ENCODE measurements at regions not wholly inside any gene's neighbourhood (a gene's known extent, or its start where the extent isn't known, plus 50 kb on each side); places are given as distances from the start of the nearest gene placed in this dataset.

- no peak for DNase-seq
These were observed 428.0 kb downstream of the FBXO15 start for GRCh38 chr18:73719611-73720010.

GRCh38 chr18:73717570-73717969 is 430.1 kb downstream of the FBXO15 start:
- no peak for DNase-seq

- DNase-seq = no peak
These were observed 432.4 kb downstream of the FBXO15 start for GRCh38 chr18:73715210-73715670.

GRCh38 chr18:73714466-73714865 is 433.2 kb downstream of the FBXO15 start:
- no peak for DNase-seq

- DNase-seq = no peak
These were observed 436.4 kb downstream of the FBXO15 start for GRCh38 chr18:73711256-73711655.

GRCh38 chr18:73708591-73708990 is 439.0 kb downstream of the FBXO15 start:
- no peak for DNase-seq

- DNase-seq = no peak
These were observed 440.6 kb downstream of the FBXO15 start for GRCh38 chr18:73707035-73707434.

- DNase-seq = no peak
These were observed 450.3 kb downstream of the FBXO15 start for GRCh38 chr18:73697353-73697752.

- DNase-seq = no peak
These were observed 450.9 kb downstream of the FBXO15 start for GRCh38 chr18:73696698-73697097.

GRCh38 chr18:73696171-73696570 is 451.5 kb downstream of the FBXO15 start:
- DNase-seq = no peak

GRCh38 chr18:73693091-73693490 is 454.5 kb downstream of the FBXO15 start:
- DNase-seq = no peak

- DNase-seq = no peak
These were observed 456.0 kb downstream of the FBXO15 start for GRCh38 chr18:73691624-73692023.

- no peak for DNase-seq
These were observed 456.5 kb downstream of the FBXO15 start for GRCh38 chr18:73691118-73691517.

GRCh38 chr18:73690222-73690621 is 457.4 kb downstream of the FBXO15 start:
- no peak for DNase-seq

GRCh38 chr18:73688851-73689711 is 458.6 kb downstream of the FBXO15 start:
- DNase-seq = no peak

GRCh38 chr18:73688161-73688560 is 459.5 kb downstream of the FBXO15 start:
- DNase-seq = no peak

GRCh38 chr18:73684647-73685046 is 463.0 kb downstream of the FBXO15 start:
- DNase-seq = no peak

GRCh38 chr18:73683409-73684238 is 464.0 kb downstream of the FBXO15 start:
- no peak for DNase-seq

GRCh38 chr18:73681912-73682311 is 465.7 kb downstream of the FBXO15 start:
- no peak for DNase-seq

GRCh38 chr18:73681398-73681797 is 466.2 kb downstream of the FBXO15 start:
- no peak for DNase-seq

GRCh38 chr18:73679941-73680712 is 467.5 kb downstream of the FBXO15 start:
- DNase-seq = peak; percentile 31

GRCh38 chr18:73677450-73677849 is 470.2 kb downstream of the FBXO15 start:
- DNase-seq = no peak

Data from hematopoietic multipotent progenitor cell treated with erythropoietin and hydrocortisone succinate and interleukin-3 and kit ligand, for 4 days (in vitro differentiated cells).